Astrocyte of the cerebellum (primary cell): ENCODE measurements at regions not wholly inside any gene's neighbourhood (a gene's known extent, or its start where the extent isn't known, plus 50 kb on each side); places are given as distances from the start of the nearest gene placed in this dataset.

ENCODE experiments used
- DNase-seq: peaks from one replicate; pipeline ENCODE4 v3.0.0-alpha.2; 2011; ENCODE audit warnings: low read depth
- H3K4me3 ChIP-seq: 2 replicates; pipeline ENCODE4 v1.5.1; 2011; ENCODE audit warnings: mild to moderate bottlenecking, low read depth, low read length, moderate library complexity
- in situ Hi-C: cut with HindIII; loops from 2 replicates; pipeline ENCODE4 v1.10.0; 2017; ENCODE audit warnings: low sequenced_read_pairs
- TF ChIP-seq, protein P1 (sequence below): IDR thresholded peaks from 2 replicates; pipeline ENCODE4 v1.5.1; 2012; ENCODE audit warnings: low read length, low read depth, moderate library complexity, mild to moderate bottlenecking; ENCODE audit errors: missing control alignments

DNA sequence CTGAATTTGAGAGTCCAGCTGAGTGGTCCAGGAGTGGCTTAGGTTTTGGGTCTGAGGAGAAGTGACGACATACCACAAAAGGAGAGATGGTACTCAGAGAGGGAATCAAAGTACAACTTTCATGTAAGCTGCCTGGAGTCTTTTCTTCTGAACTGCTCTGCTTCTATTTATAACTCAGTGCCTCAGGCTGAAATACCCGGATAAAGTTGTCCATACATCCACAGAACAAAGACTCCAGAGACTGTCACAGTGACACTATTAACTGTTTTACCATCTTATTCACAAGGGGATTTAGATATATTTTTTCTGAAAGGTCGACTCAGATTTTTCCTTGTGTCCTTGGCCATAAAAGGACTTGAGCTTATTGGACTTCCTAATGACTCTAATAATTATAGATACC, 264.3 kb upstream of the DNAJC19 start:
- DNase-seq, result no peak
- in situ Hi-C loops, result no loop called here

DNA sequence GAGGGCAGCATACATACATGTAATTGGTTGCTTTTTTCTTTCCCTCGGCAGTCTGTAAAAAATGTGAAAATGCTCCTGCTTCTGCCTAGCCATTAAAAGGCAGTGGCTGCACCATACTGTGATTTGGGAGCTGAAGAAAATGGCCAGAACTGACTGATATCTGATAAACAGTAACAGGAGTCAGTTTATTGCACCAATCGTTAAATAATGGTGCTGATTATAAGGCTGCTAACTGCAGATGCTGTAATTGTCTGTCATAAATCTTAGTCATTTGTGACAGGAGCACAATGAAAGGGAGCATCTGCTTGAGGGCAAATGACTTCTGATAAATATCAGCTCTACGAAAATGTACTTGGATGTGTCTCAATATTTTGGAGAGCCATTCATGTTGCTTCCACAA, 263.1 kb upstream of the DNAJC19 start:
- DNase-seq, result no peak
- in situ Hi-C loops, result no loop called here
- TF ChIP-seq, protein P1, sequence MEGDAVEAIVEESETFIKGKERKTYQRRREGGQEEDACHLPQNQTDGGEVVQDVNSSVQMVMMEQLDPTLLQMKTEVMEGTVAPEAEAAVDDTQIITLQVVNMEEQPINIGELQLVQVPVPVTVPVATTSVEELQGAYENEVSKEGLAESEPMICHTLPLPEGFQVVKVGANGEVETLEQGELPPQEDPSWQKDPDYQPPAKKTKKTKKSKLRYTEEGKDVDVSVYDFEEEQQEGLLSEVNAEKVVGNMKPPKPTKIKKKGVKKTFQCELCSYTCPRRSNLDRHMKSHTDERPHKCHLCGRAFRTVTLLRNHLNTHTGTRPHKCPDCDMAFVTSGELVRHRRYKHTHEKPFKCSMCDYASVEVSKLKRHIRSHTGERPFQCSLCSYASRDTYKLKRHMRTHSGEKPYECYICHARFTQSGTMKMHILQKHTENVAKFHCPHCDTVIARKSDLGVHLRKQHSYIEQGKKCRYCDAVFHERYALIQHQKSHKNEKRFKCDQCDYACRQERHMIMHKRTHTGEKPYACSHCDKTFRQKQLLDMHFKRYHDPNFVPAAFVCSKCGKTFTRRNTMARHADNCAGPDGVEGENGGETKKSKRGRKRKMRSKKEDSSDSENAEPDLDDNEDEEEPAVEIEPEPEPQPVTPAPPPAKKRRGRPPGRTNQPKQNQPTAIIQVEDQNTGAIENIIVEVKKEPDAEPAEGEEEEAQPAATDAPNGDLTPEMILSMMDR, result no peak
- no peak overlapping the region for H3K4me3 ChIP-seq

More for the DNA sequence above, 264.3 kb upstream of the DNAJC19 start:
- H3K4me3 ChIP-seq, result no peak overlapping the region
- TF ChIP-seq, protein P1, result no peak

DNA sequence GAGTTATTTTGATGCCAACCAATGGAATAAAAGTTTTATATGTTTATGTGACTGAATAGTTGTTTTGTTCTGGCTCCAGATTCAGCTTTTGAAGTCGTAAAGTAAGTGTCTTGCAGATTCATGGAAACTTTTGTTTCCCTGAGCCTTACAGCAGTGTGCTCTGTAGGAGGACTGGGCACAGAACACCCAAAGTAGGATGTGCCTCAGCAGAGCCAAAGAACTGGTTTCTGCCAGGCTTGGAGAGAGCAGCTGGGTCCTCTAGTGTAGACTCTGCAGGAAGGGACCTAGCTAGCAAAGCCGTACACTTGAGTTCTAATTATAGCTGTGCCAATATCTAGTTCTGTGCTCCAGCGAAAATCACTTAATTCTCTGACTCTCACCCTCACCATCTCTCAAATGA, 261.2 kb upstream of the DNAJC19 start:
- H3K4me3 ChIP-seq, result no peak overlapping the region
- TF ChIP-seq, protein P1, result no peak
- no peak for DNase-seq
- in situ Hi-C loops, result no loop called here

DNA sequence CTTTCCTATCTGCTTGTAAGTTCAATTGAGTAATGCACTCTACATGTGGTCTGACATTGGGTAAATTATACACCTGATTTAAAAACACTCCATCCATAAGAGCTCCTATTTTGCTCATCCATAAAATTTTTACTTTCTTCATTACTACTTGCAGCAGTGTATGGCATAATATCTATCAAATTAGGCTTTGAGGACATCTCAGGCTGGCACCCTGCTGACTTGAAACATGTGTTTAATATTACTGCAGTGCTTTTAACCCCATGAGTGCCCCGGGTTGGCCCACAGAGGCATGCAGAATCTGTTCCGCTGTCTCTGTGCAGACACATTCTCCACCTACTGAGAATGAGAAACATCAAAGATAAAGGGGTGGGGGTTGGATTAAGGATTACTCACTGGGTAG, 249.9 kb upstream of the DNAJC19 start:
- no peak overlapping the region for H3K4me3 ChIP-seq
- TF ChIP-seq, protein P1, result no peak
- DNase-seq, result no peak
- in situ Hi-C loops, result no loop called here

DNA sequence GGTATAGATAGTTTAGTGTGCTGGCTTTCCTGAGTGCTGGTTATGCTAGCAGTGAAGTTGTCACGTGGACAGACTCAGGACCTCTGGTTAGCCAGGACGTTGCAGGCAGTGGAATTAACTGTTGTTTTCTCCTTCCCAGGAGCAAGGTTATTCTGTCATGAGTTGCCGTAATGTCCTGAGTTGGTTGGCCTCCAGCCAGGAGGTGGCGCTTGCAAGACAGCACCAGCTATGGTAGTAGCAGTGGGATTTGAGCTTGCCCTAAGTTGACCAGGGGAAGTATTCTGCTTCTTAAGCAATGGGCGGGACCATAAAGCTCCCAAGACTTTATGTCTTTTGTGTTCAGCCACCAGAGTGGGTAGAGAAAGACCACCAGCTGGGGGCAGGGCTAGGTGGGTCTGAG, 240.7 kb upstream of the DNAJC19 start:
- TF ChIP-seq, protein P1, result no peak
- in situ Hi-C loops, result no loop called here
- DNase-seq, result no peak
- H3K4me3 ChIP-seq, result no peak overlapping the region

DNA sequence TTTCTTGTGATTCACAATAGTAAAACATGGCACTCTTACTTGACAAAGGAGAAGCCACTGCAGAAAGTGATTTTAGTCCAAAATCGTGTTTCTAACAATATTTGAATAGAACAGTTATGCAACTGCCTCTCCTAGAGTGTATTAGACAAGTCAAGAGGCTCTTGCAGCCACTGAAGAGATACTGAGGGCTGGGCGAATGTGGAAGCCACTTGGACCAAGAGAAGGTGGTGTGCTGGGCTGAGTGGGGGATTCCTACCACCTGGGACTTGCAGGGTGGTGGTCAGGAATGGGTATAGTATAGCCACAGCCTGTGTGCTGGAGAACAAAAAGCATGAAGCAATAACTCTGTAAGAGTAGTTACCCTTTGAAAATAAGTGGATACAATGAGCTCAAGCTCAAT, 223.8 kb upstream of the DNAJC19 start:
- in situ Hi-C loops, result no loop called here

DNA sequence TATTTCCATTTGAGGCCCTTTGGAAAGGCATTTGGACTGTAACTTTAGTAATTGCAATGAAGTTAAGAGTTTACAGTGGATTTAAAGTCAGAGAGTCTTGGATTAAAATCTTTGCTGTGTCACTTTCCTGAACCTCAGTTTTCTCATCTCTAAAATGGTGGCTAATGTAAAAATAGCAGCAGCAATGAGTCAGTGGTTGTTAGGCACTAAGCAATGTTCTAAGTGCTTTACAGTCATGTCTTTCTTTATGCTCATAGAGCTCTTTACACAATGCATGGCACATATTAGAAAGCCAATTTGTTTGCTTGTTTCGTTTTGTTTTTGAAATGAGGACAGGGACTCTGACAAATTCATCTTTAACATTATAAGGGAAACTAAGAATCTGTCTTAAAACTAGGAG, 222.7 kb upstream of the DNAJC19 start:
- no peak overlapping the region for H3K4me3 ChIP-seq
- TF ChIP-seq, protein P1, result no peak
- in situ Hi-C loops, result no loop called here
- DNase-seq, result no peak

More for the DNA sequence above, 223.8 kb upstream of the DNAJC19 start:
- H3K4me3 ChIP-seq, result no peak overlapping the region
- no peak for DNase-seq
- TF ChIP-seq, protein P1, result no peak
